HFFc6 (cell line): ENCODE measurements at regions not wholly inside any gene's neighbourhood (a gene's known extent, or its start where the extent isn't known, plus 50 kb on each side); places are given as distances from the start of the nearest gene placed in this dataset.
A peak's percentile ranks its signal among the peaks of the same experiment; 100 is the strongest.

ENCODE experiments used
- DNase-seq: peaks from one replicate; pipeline ENCODE4 v3.0.0-alpha.2; 2018
- H3K27ac Mint-ChIP-seq: 2 replicates; pipeline ENCODE4 v1.8.0; 2020; ENCODE audit warnings: mild to moderate bottlenecking, mixed read lengths
- H3K27me3 Mint-ChIP-seq: 2 replicates; pipeline ENCODE4 v1.8.0; 2021; ENCODE audit warnings: mild to moderate bottlenecking, moderate library complexity, mixed read lengths; ENCODE audit not compliant: insufficient read depth
- H3K36me3 Mint-ChIP-seq: 2 replicates; pipeline ENCODE4 v1.8.0; 2021; ENCODE audit warnings: low read depth, mixed read lengths
- H3K4me1 Mint-ChIP-seq: 2 replicates; pipeline ENCODE4 v1.8.0; 2020; ENCODE audit warnings: low read depth, mixed read lengths
- H3K4me3 Mint-ChIP-seq: 2 replicates; pipeline ENCODE4 v1.8.0; 2020; ENCODE audit warnings: mild to moderate bottlenecking, moderate library complexity, mixed read lengths
- H3K9me3 Mint-ChIP-seq: 2 replicates; pipeline ENCODE4 v1.8.0; 2020; ENCODE audit warnings: mild to moderate bottlenecking, mixed read lengths
- TF ChIP-seq, protein P1 (sequence below): fragments of 200-600 bp; sonication (generic); IDR thresholded peaks from 2 replicates; pipeline ENCODE4 v1.5.0; 2021; ENCODE audit warnings: antibody characterized with exemption, mild to moderate bottlenecking

DNA sequence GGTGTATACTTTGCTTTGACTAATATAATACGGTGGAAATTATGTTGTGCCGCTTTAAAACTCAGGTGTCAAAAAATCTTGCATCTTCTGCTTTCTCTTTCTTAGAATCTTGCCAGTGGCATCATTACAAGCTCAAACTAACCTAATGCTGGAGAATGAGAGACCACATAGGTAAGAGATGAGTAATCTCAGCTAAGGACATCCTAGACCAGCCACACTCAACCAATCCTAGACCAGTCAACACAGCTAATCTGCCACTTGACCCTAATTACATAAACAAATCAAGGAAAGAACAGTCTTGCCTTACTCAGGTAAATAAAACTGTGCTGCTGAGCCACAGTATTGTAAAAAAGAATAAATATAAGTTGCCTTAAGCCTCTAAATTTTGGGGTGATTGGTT, 1323.9 kb upstream of the SPRY2 start:
- Mint-ChIP-seq H3K27me3 (no peaks in the 10 kb centered on the region; the same call in 1 of the 2 replicates), H3K36me3 (no peaks in the 10 kb centered on the region), H3K9me3 (peaks cover 25% of the 10 kb centered on the region), H3K4me3 (no peak overlapping the region), H3K27ac (no peak overlapping the region), H3K4me1 (no peaks in the 10 kb centered on the region)
- TF ChIP-seq, protein P1, sequence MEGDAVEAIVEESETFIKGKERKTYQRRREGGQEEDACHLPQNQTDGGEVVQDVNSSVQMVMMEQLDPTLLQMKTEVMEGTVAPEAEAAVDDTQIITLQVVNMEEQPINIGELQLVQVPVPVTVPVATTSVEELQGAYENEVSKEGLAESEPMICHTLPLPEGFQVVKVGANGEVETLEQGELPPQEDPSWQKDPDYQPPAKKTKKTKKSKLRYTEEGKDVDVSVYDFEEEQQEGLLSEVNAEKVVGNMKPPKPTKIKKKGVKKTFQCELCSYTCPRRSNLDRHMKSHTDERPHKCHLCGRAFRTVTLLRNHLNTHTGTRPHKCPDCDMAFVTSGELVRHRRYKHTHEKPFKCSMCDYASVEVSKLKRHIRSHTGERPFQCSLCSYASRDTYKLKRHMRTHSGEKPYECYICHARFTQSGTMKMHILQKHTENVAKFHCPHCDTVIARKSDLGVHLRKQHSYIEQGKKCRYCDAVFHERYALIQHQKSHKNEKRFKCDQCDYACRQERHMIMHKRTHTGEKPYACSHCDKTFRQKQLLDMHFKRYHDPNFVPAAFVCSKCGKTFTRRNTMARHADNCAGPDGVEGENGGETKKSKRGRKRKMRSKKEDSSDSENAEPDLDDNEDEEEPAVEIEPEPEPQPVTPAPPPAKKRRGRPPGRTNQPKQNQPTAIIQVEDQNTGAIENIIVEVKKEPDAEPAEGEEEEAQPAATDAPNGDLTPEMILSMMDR, result no peak
- DNase-seq, result no peak

DNA sequence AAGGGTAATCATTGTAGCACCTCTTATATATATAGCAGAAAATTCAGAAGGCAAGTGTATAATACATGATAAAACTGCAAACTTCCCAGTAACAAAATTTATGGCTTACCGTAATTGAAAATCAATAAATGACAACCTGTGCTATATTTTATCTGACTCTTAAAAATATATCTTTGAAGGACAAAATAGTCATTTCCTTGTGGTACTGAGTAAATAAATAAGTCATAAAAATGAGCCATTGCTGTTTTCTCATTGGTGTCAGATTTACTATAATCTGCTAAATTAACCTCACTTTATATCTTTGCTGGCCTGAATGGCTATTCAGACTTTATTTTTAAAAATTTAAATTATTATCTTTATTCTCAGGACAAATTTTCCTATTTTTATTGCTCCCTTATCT, 1319.1 kb upstream of the SPRY2 start:
- Mint-ChIP-seq H3K9me3 (peaks cover 36% of the 10 kb centered on the region), H3K27me3 (no peaks in the 10 kb centered on the region), H3K27ac (no peak overlapping the region), H3K36me3 (no peaks in the 10 kb centered on the region), H3K4me1 (no peaks in the 10 kb centered on the region), H3K4me3 (no peak overlapping the region)
- TF ChIP-seq, protein P1, result no peak
- DNase-seq, result no peak

DNA sequence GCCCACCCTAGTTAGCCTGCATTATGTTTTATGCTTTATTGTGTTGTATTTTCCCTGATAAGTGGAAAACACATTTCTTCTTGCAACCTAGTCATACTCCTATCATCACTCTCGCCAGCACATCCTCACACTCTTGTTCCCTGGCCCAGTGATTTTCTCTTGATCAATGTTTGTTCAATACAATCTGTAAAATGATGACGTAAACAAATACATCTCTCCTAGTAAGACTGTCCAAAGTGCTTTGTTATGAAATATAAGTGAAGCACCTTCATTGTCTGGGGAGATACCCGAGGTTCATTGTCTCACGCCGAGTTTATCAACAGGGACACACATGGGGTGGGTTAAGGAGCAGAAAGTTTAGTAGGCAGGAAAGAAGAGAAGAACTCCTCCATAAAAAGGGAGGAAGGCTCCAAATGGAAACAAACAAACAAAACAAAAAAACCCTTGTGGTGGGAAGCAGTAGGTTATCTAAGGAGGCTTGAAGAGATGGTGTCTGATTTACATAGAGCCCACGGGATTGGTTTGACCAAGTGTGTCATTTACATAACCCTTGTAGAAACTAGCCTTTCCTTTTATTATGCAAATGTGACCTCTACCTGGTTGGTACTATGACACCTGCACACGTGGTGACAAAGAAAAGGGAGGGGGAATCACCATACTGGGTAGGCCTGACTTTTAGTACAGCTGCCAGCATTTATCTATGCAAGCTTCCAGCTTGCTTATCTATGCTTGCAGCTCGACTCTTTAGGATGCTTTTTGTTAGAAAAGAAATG, 1317.9 kb upstream of the SPRY2 start:
- Mint-ChIP-seq H3K4me1 (no peaks in the 10 kb centered on the region), H3K4me3 (no peak overlapping the region), H3K9me3 (peaks cover 31% of the 10 kb centered on the region), H3K36me3 (no peaks in the 10 kb centered on the region), H3K27me3 (no peaks in the 10 kb centered on the region), H3K27ac (no peak overlapping the region)
- TF ChIP-seq, protein P1, result no peak
- no peak for DNase-seq

DNA sequence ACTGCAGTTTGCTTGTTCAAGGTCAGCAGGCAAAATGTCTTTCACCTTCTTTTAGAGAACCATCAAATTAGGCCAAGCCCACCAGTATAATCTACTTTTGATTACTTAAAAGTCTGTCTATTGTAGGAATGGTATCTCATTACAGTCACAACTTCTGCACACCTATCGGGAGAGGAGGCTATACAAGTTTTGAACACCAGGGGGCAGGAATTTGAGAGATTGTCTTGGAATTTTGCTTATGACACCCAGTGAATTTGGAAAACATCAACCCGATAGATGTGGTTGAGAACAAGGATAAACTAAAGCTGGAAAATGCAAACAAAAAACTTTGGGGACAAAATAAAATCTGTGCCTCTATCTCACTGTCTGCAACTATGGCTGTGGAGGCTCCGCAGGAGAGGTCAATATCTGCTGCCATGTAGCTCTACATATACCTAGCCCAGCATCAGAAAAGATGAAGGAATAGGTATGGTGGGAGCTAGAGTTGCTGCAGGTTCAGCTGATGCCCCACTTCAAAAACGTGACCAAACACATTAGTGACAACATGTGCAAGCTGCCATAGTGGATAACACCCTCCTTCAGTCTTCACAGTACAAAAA, 1299.2 kb upstream of the SPRY2 start:
- H3K4me1 Mint-ChIP-seq, result no peaks in the 10 kb centered on the region
- no peak overlapping the region for H3K4me3 Mint-ChIP-seq
- peaks cover 27% of the 10 kb centered on the region for H3K9me3 Mint-ChIP-seq
- no peak overlapping the region for H3K27ac Mint-ChIP-seq
- no peaks in the 10 kb centered on the region for H3K36me3 Mint-ChIP-seq
- no peaks in the 10 kb centered on the region for H3K27me3 Mint-ChIP-seq
- no peak for DNase-seq
- TF ChIP-seq, protein P1, result peak; percentile 52

DNA sequence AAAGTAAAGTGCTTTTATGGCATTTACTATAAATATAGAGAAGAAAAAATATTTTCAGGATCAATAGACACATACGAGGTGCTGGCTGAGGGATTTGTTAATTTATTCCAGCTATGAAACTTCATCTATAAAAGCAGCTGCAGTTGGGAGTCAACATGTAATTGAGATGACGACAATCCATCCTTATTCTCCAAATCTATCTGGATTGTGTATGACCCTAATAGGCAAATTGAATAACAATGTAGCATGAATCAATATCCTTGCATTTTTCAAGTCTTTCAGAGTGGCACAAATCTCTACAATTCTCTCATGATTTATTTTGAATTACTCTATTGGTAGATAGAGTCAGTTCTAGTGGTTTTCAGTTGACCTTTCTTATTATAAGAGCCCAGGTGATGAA, 1296.5 kb upstream of the SPRY2 start:
- Mint-ChIP-seq H3K27ac (no peak overlapping the region), H3K36me3 (no peaks in the 10 kb centered on the region), H3K4me3 (no peak overlapping the region), H3K9me3 (peaks cover 39% of the 10 kb centered on the region), H3K4me1 (no peaks in the 10 kb centered on the region), H3K27me3 (no peaks in the 10 kb centered on the region)
- no peak for DNase-seq
- TF ChIP-seq, protein P1, result no peak
